Activated CD4-positive, alpha-beta T cell treated with anti-CD3 and anti-CD28 coated beads for 24 hours (primary cell): ENCODE measurements at regions not wholly inside any gene's neighbourhood (a gene's known extent, or its start where the extent isn't known, plus 50 kb on each side); places are given as distances from the start of the nearest gene placed in this dataset.
"Not testable (repeated sequence)": the region's sequence is repeated elsewhere in the genome, so short reads cannot be mapped to it uniquely, and the experiment has no call there.

ENCODE experiments used
- DNase-seq, 2 donors: peaks; one replicate each; pipeline ENCODE4 v3.0.0-alpha.2; 2020; ENCODE audit warnings: low read depth in 2 of 2

GRCh38 chr3:194945508-194945907 lies 259.8 kb downstream of the FAM43A start:
- no peak for DNase-seq

- no peak for DNase-seq
Observed at GRCh38 chr3:194946091-194946490, 260.4 kb downstream of the FAM43A start.

- no peak for DNase-seq
Observed at GRCh38 chr3:194949592-194949991, 263.9 kb downstream of the FAM43A start.

- no peak for DNase-seq
Observed at GRCh38 chr3:194950906-194951628, 265.4 kb downstream of the FAM43A start.

GRCh38 chr3:194951629-194951920 lies 265.9 kb downstream of the FAM43A start:
- DNase-seq = not testable (repeated sequence)

- DNase-seq = no peak
Observed at GRCh38 chr3:194951931-194952582, 266.4 kb downstream of the FAM43A start.

- DNase-seq = no peak
Observed at GRCh38 chr3:194952841-194953241, 267.2 kb downstream of the FAM43A start.

GRCh38 chr3:194953291-194953690 lies 267.6 kb downstream of the FAM43A start:
- no peak for DNase-seq

- no peak for DNase-seq
Observed at GRCh38 chr3:194955546-194955945, 269.9 kb downstream of the FAM43A start.

GRCh38 chr3:194955979-194956696 lies 270.5 kb downstream of the FAM43A start:
- DNase-seq = no peak

GRCh38 chr3:194956697-194957396 lies 271.2 kb downstream of the FAM43A start:
- DNase-seq = no peak

GRCh38 chr3:194957743-194958240 lies 272.1 kb downstream of the FAM43A start:
- no peak for DNase-seq

- DNase-seq = no peak
Observed at GRCh38 chr3:194959217-194959616, 273.5 kb downstream of the FAM43A start.

GRCh38 chr3:194959666-194960065 lies 274.0 kb downstream of the FAM43A start:
- DNase-seq = not testable (repeated sequence)

GRCh38 chr3:194960446-194961032 lies 274.9 kb downstream of the FAM43A start:
- no peak for DNase-seq

- no peak for DNase-seq
Observed at GRCh38 chr3:194961149-194961548, 275.5 kb downstream of the FAM43A start.

- no peak for DNase-seq
Observed at GRCh38 chr3:194961571-194961970, 275.9 kb downstream of the FAM43A start.

- no peak for DNase-seq
Observed at GRCh38 chr3:194962056-194962455, 276.4 kb downstream of the FAM43A start.

- DNase-seq = no peak
Observed at GRCh38 chr3:194964809-194965208, 279.1 kb downstream of the FAM43A start.

GRCh38 chr3:194967151-194968117 lies 281.8 kb downstream of the FAM43A start:
- DNase-seq = no peak

GRCh38 chr3:194970066-194970465 lies 284.4 kb downstream of the FAM43A start:
- no peak for DNase-seq
